GM23338 (cell line): ENCODE measurements at regions not wholly inside any gene's neighbourhood (a gene's known extent, or its start where the extent isn't known, plus 50 kb on each side); places are given as distances from the start of the nearest gene placed in this dataset.

ENCODE experiments used
- ATAC-seq: fragments of 200-7000 bp; cut with Tn5 transposase; 3 replicates; pipeline ENCODE4 v1.9.1; 2020
- DNase-seq: peaks from one replicate; pipeline ENCODE4 v3.0.0-alpha.2; 2015; ENCODE audit warnings: low spot score
- H2AFZ ChIP-seq: fragments of 200-600 bp; sonication (generic); 2 replicates; pipeline ENCODE4 v1.8.0; 2016; ENCODE audit warnings: antibody characterized with exemption, mild to moderate bottlenecking, moderate library complexity
- H3F3A ChIP-seq: fragments of 200-600 bp; sonication (generic); replicated peaks from 2 replicates; pipeline ENCODE4 v1.8.0; 2017; ENCODE audit warnings: antibody characterized with exemption, mixed run types, low read depth
- H3K27ac ChIP-seq: fragments of 200-600 bp; sonication (generic); 2 replicates; pipeline ENCODE4 v1.6.1; 2016; ENCODE audit warnings: low read depth
- H3K27me3 ChIP-seq: fragments of 200-600 bp; sonication (generic); 2 replicates; pipeline ENCODE4 v1.8.0; 2016; ENCODE audit warnings: mild to moderate bottlenecking, mixed run types, moderate library complexity; ENCODE audit not compliant: insufficient read depth
- H3K36me3 ChIP-seq: fragments of 200-600 bp; sonication (generic); 2 replicates; pipeline ENCODE4 v1.8.0; 2016; ENCODE audit warnings: mild to moderate bottlenecking; ENCODE audit not compliant: insufficient read depth
- H3K4me1 ChIP-seq: fragments of 200-600 bp; sonication (generic); 2 replicates; pipeline ENCODE4 v1.8.0; 2016; ENCODE audit warnings: mild to moderate bottlenecking, moderate library complexity; ENCODE audit not compliant: insufficient read depth
- H3K4me2 ChIP-seq: fragments of 200-600 bp; sonication (generic); 2 replicates; pipeline ENCODE4 v1.7.1; 2017; ENCODE audit warnings: mixed run types
- H3K4me3 ChIP-seq: fragments of 200-600 bp; sonication (generic); 2 replicates; pipeline ENCODE4 v1.6.1; 2016; ENCODE audit warnings: mixed run types
- H3K79me2 ChIP-seq: fragments of 200-600 bp; sonication (generic); replicated peaks from 2 replicates; pipeline ENCODE4 v1.8.0; 2017; ENCODE audit warnings: mild to moderate bottlenecking; ENCODE audit not compliant: insufficient read depth
- H3K9me2 ChIP-seq: fragments of 200-600 bp; sonication (generic); 2 replicates; pipeline ENCODE4 v1.8.0; 2017; ENCODE audit not compliant: insufficient read depth
- H4K20me1 ChIP-seq: fragments of 200-600 bp; sonication (generic); replicated peaks from 2 replicates; pipeline ENCODE4 v1.8.0; 2017; ENCODE audit warnings: mild to moderate bottlenecking; ENCODE audit not compliant: insufficient read depth
- H3K27ac Mint-ChIP-seq: 2 replicates; pipeline ENCODE4 v1.8.0; 2020; ENCODE audit warnings: inconsistent platforms, mild to moderate bottlenecking, moderate library complexity, mixed read lengths
- H3K27me3 Mint-ChIP-seq: 3 replicates; pipeline ENCODE4 v1.8.0; 2022; ENCODE audit warnings: low read depth, mild to moderate bottlenecking, moderate library complexity, mixed read lengths, inconsistent platforms; ENCODE audit not compliant: insufficient read depth, poor library complexity
- H3K36me3 Mint-ChIP-seq: 3 replicates; pipeline ENCODE4 v1.8.0; 2021; ENCODE audit warnings: low read depth, mild to moderate bottlenecking, inconsistent platforms, moderate library complexity, mixed read lengths
- H3K4me1 Mint-ChIP-seq: 3 replicates; pipeline ENCODE4 v1.8.0; 2020; ENCODE audit warnings: mild to moderate bottlenecking, inconsistent platforms, mixed read lengths
- H3K4me3 Mint-ChIP-seq: 3 replicates; pipeline ENCODE4 v1.8.0; 2021; ENCODE audit warnings: moderate library complexity, mild to moderate bottlenecking, inconsistent platforms, mixed read lengths
- H3K9me3 Mint-ChIP-seq: 3 replicates; pipeline ENCODE4 v1.8.0; 2020; ENCODE audit warnings: moderate library complexity, mild to moderate bottlenecking, inconsistent platforms, mixed read lengths
- CREB1 ChIP-seq: fragments of 250-450 bp; sonication (Bioruptor Pico); IDR thresholded peaks from 2 replicates; pipeline ENCODE4 v1.5.0; 2020; ENCODE audit warnings: low read depth, mild to moderate bottlenecking, moderate library complexity
- CTCF ChIP-seq, 2 experiments: fragments of 200-600 bp in 1 of 2; sonication (generic) in 1 of 2; conservative IDR thresholded peaks; 2 replicates each; pipeline versions ENCODE4 v1.5.1 to v1.6.1; 2016 to 2017; ENCODE audit warnings: antibody characterized with exemption in 2 of 2, low read depth in 2 of 2, mild to moderate bottlenecking in 2 of 2, moderate library complexity in 1 of 2
- ETS1 ChIP-seq: IDR thresholded peaks from 2 replicates; pipeline ENCODE4 v1.6.1; 2016; ENCODE audit warnings: antibody characterized with exemption
- EZH2 ChIP-seq: fragments of 200-600 bp; sonication (generic); IDR thresholded peaks from one replicate; pipeline ENCODE4 v1.8.0; 2017; ENCODE audit warnings: antibody characterized with exemption, mild to moderate bottlenecking, low read depth; ENCODE audit not compliant: unreplicated experiment
- EZH2phosphoT487 ChIP-seq: fragments of 200-600 bp; sonication (generic); IDR thresholded peaks from one replicate; pipeline ENCODE4 v1.8.1; 2018; ENCODE audit warnings: antibody characterized with exemption; ENCODE audit not compliant: unreplicated experiment
- JUNB ChIP-seq: IDR thresholded peaks from one replicate; pipeline ENCODE4 v1.6.1; 2016; ENCODE audit warnings: antibody characterized with exemption; ENCODE audit not compliant: unreplicated experiment
- NANOG ChIP-seq: IDR thresholded peaks from 2 replicates; pipeline ENCODE4 v1.6.1; 2016; ENCODE audit warnings: antibody characterized with exemption, borderline replicate concordance
- POLR2AphosphoS5 ChIP-seq: IDR thresholded peaks from 2 replicates; pipeline ENCODE4 v1.6.1; 2016; ENCODE audit warnings: antibody characterized with exemption, low read depth
- STAT1 ChIP-seq: IDR thresholded peaks from one replicate; pipeline ENCODE4 v1.6.1; 2016; ENCODE audit warnings: antibody characterized with exemption; ENCODE audit not compliant: unreplicated experiment
- ZNF114 ChIP-seq: fragments of 250-450 bp; sonication (Bioruptor Pico); IDR thresholded peaks from 2 replicates; pipeline ENCODE4 v1.5.0; 2020; ENCODE audit warnings: mild to moderate bottlenecking, moderate library complexity
- ZNF331 ChIP-seq: fragments of 250-450 bp; sonication (Bioruptor Pico); IDR thresholded peaks from 2 replicates; pipeline ENCODE4 v1.5.0; 2020; ENCODE audit warnings: low read depth, mild to moderate bottlenecking, moderate library complexity
- ZNF462 ChIP-seq: fragments of 250-450 bp; sonication (Bioruptor Pico); IDR thresholded peaks from 2 replicates; pipeline ENCODE4 v1.5.0; 2020; ENCODE audit warnings: mild to moderate bottlenecking, moderate library complexity
- TF ChIP-seq, protein P1 (sequence below): IDR thresholded peaks from one replicate; pipeline ENCODE4 v1.6.1; 2018; ENCODE audit warnings: antibody characterized with exemption; ENCODE audit not compliant: unreplicated experiment

DNA sequence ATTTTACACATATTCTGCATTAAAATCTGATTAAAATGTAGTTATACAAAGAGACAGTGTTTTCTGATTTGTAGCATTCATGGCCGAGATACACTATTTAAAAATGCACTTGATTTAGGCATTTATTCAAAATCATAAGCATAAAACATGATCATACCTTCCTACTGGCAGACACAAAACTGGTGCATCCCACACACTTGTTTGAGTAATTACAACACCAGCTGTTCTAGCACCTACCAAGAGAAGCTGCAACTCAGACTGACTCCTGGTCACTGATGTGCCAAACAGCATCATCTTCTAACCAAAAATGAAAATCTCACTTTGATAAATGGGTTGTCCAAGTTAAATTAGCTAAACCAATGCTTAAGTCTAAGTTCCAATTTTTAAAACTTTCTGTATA lies 262.7 kb upstream of the NSMCE3 start:
- peaks cover 4% of the 10 kb centered on the region; the same call in 1 of the 3 replicates for H3K36me3 Mint-ChIP-seq
- H3K4me1 Mint-ChIP-seq: peaks cover 37% of the 10 kb centered on the region

More for the DNA sequence above, 262.7 kb upstream of the NSMCE3 start:
- H3K4me1 ChIP-seq: peaks cover 27% of the 10 kb centered on the region
- no peak overlapping the region for H3K4me2 ChIP-seq
- no peak overlapping the region for H2AFZ ChIP-seq
- TF ChIP-seq EZH2: no peak
- TF ChIP-seq POLR2AphosphoS5: no peak
- TF ChIP-seq NANOG: no peak
- TF ChIP-seq CREB1: no peak
- no peak for TF ChIP-seq ETS1
- TF ChIP-seq ZNF331 (CRISPR knock-in tag): no peak
- TF ChIP-seq ZNF462 (CRISPR knock-in tag): no peak
- no peak for TF ChIP-seq CTCF (conservative IDR thresholded peaks at IDR 0.05; ENCODE audit: low read depth in 2 of 2)
- TF ChIP-seq STAT1: no peak
- TF ChIP-seq, protein P1, sequence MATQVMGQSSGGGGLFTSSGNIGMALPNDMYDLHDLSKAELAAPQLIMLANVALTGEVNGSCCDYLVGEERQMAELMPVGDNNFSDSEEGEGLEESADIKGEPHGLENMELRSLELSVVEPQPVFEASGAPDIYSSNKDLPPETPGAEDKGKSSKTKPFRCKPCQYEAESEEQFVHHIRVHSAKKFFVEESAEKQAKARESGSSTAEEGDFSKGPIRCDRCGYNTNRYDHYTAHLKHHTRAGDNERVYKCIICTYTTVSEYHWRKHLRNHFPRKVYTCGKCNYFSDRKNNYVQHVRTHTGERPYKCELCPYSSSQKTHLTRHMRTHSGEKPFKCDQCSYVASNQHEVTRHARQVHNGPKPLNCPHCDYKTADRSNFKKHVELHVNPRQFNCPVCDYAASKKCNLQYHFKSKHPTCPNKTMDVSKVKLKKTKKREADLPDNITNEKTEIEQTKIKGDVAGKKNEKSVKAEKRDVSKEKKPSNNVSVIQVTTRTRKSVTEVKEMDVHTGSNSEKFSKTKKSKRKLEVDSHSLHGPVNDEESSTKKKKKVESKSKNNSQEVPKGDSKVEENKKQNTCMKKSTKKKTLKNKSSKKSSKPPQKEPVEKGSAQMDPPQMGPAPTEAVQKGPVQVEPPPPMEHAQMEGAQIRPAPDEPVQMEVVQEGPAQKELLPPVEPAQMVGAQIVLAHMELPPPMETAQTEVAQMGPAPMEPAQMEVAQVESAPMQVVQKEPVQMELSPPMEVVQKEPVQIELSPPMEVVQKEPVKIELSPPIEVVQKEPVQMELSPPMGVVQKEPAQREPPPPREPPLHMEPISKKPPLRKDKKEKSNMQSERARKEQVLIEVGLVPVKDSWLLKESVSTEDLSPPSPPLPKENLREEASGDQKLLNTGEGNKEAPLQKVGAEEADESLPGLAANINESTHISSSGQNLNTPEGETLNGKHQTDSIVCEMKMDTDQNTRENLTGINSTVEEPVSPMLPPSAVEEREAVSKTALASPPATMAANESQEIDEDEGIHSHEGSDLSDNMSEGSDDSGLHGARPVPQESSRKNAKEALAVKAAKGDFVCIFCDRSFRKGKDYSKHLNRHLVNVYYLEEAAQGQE: no peak
- TF ChIP-seq ZNF114 (CRISPR knock-in tag): no peak
- no peak for TF ChIP-seq JUNB
- TF ChIP-seq EZH2phosphoT487: no peak
- ATAC-seq (no peak), DNase-seq (no peak)
- Mint-ChIP-seq H3K27ac (no peak overlapping the region), H3K4me3 (no peak overlapping the region), H3K9me3 (no peaks in the 10 kb centered on the region; the same call in 2 of the 3 replicates), H3K27me3 (peaks cover 6% of the 10 kb centered on the region)
- no peaks in the 10 kb centered on the region for H4K20me1 ChIP-seq
- no peaks in the 10 kb centered on the region for H3K36me3 ChIP-seq
- H3F3A ChIP-seq: no peaks in the 10 kb centered on the region
- H3K9me2 ChIP-seq: peaks cover 3% of the 10 kb centered on the region; the same call in 1 of the 2 replicates
- H3K27ac ChIP-seq: no peak overlapping the region
- no peaks in the 10 kb centered on the region; the same call in 1 of the 2 replicates for H3K79me2 ChIP-seq
- H3K27me3 ChIP-seq: no peaks in the 10 kb centered on the region
- no peak overlapping the region for H3K4me3 ChIP-seq
